SK-MEL-5 (cell line): ENCODE measurements at regions not wholly inside any gene's neighbourhood (a gene's known extent, or its start where the extent isn't known, plus 50 kb on each side); places are given as distances from the start of the nearest gene placed in this dataset.

Experiments
- DNase-seq: peaks from one replicate; pipeline ENCODE4 v3.0.0-alpha.2; 2016; ENCODE audit warnings: low read depth, low spot score
- in situ Hi-C: cut with HindIII; loops from 2 replicates; pipeline ENCODE4 v1.10.0; 2016; ENCODE audit warnings: low sequenced_read_pairs, high pct_unique_total_duplicates, low pct_unique_long_range_greater_than_20kb
- small RNA-seq, 2 experiments: library from RNA; depleted of rRNA; stranded (forward); fragments of <200 nt; gene quantifications; one replicate each; pipeline ENCODE3, GENCODE V24; 2014

GRCh38 chr6:128574402-128574801 is 54.0 kb upstream of the PTPRK start:
- in situ Hi-C loops, result no loop called here
- no peak for DNase-seq

- peak; percentile 30 for DNase-seq
- in situ Hi-C loops, result no loop called here
Measured at GRCh38 chr6:128573036-128573435, 52.6 kb upstream of the PTPRK start.

- no peak for DNase-seq
- in situ Hi-C loops, result no loop called here
Measured at GRCh38 chr6:128572294-128572693, 51.9 kb upstream of the PTPRK start.

- in situ Hi-C loops, result no loop called here
- no peak for DNase-seq
Measured at GRCh38 chr6:128570680-128571063, 50.3 kb upstream of the PTPRK start.

- in situ Hi-C loops, result no loop called here
- DNase-seq, result peak; percentile 9
Measured at GRCh38 chr6:128569732-128570679, 49.6 kb upstream of the PTPRK start.

Small RNA genes lying in the stretch of these regions (small RNA-seq; reads per million reads assigned to genes)
- gene RF00019, result 0 reads per million in 2 experiments
